ENCODE measurements at regions not wholly inside any gene's neighbourhood (a gene's known extent, or its start where the extent isn't known, plus 50 kb on each side); places are given as distances from the start of the nearest gene placed in this dataset.

- DNase-seq, result no peak
These were observed 216.0 kb downstream of the RAD51AP2 start for GRCh38 chr2:17302281-17302680.

DNA sequence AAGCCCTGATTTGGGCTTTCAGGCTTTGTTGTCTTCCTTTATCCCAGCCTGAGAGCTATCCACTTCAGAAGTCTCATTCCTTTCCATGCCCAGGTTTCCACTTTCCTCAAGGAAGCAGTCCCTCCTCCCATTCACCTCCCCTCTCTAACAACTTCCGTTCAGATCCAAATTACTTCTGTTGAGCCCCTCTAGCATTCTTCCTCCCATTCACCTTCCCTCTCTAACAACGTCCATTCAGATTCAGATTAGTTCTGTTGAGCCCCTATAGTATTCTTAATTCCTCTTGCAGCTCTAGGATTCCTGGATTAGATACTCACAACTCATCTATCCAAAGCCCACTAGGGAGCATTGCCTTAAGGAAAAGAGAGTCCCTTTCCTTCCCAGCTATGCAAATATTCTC is 216.8 kb downstream of the RAD51AP2 start:
- no peak for DNase-seq

- no peak for DNase-seq
These were observed 218.2 kb downstream of the RAD51AP2 start for GRCh38 chr2:17299891-17300540.

- no peak for DNase-seq
These were observed 219.8 kb downstream of the RAD51AP2 start for GRCh38 chr2:17298453-17298852.

DNA sequence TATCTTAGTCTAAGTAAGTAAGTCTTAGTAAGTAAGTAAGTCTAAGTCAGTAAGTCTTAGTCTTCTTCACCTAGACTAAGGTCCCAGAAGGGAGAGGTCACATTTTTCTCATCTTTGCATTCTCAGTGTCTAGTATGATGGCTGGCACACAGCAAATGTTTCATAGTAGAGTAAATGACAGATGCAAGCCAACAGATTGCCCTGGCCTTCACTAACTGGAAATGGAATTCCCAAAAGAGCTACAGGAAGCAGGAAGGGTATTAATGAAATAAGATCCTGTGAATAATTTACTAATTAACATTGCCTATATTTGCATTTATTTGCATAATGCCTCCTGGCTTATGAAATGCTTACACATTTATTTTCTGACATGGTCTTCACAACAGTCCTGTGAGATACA is 221.6 kb downstream of the RAD51AP2 start:
- no peak for DNase-seq

- DNase-seq, result no peak
These were observed 228.6 kb downstream of the RAD51AP2 start for GRCh38 chr2:17289669-17290068.

DNA sequence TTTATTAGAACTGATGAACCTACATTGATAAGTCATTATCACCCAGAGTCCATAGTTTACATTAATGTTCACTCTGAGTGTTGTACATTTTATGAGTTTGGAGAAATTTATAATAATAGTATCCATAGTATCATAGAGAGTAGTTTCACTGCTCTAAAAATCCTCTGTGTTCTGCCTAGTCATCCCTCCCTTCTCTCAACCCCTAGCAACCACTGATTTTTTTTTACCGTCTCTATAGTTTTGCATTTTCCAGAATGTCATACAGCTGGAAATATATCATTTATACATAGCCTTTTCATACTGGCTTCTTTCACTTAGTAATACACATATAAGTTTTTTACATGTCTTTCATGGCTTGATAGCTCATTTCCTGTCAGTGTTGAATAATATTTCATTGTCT is 231.1 kb downstream of the RAD51AP2 start:
- no peak for DNase-seq

GRCh38 chr2:17282826-17283225 is 235.4 kb downstream of the RAD51AP2 start:
- no peak for DNase-seq

DNA sequence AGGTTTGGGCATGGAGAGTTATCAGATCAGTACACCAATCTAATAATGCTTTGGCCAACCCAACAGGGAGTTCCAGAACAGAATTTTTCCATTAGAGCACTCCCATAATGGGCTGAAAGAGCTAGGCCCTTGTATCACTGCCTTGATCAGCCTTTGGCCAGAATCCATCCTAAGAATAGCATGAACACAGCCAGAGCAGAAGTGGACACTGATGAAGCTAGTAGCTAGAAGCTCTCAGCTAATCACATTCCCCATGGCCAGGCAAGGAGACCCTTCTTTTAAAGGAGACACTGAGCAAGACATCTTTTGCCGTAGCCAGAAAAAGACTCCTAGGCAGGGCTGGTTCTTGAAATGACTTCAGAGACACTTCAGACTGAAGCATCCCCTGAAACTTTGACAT is 236.0 kb downstream of the RAD51AP2 start:
- no peak for DNase-seq

DNA sequence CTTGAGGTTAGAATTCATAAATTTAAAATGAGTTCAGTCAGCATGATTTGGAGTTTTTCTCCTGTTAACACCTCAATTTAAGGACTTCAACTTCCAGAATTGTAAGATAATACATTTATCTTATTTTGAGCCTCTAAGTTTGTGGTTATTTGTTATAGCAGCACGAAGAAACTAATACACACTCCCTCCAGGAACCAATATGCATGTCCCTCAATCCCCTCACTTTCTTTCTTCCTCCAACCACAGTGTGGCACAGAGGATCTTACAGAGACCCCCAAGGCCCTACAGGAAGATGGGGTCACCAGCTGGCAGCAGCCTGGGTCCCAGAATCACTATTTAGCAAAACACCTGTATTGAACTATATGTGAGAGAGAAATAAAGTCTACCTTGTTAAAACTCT is 242.0 kb downstream of the RAD51AP2 start:
- no peak for DNase-seq

- no peak for DNase-seq
These were observed 245.4 kb downstream of the RAD51AP2 start for GRCh38 chr2:17272652-17273525.

- DNase-seq, result no peak
These were observed 246.1 kb downstream of the RAD51AP2 start for GRCh38 chr2:17272170-17272569.

GRCh38 chr2:17271416-17271815 is 246.8 kb downstream of the RAD51AP2 start:
- no peak for DNase-seq

DNA sequence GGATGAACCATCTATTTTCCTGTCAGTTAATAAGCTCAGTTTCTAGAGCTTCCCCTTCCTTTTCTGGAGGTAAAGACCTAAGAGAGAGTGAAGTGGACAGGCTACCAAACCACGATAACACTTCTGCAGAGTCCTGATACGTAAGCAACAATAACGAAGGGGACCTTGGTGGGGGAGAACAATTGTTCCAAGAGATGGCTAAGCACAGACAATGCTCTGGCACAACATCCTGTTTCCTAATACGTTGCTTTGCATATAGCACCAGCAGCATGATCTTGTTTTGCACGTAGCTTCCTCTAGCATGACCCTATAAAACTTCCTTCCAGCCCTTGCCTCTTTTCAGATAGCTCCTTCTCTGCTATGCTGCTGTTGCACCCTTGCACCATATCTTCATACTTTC is 247.3 kb downstream of the RAD51AP2 start:
- DNase-seq, result no peak

- no peak for DNase-seq
These were observed 254.7 kb downstream of the RAD51AP2 start for GRCh38 chr2:17263570-17263968.

DNA sequence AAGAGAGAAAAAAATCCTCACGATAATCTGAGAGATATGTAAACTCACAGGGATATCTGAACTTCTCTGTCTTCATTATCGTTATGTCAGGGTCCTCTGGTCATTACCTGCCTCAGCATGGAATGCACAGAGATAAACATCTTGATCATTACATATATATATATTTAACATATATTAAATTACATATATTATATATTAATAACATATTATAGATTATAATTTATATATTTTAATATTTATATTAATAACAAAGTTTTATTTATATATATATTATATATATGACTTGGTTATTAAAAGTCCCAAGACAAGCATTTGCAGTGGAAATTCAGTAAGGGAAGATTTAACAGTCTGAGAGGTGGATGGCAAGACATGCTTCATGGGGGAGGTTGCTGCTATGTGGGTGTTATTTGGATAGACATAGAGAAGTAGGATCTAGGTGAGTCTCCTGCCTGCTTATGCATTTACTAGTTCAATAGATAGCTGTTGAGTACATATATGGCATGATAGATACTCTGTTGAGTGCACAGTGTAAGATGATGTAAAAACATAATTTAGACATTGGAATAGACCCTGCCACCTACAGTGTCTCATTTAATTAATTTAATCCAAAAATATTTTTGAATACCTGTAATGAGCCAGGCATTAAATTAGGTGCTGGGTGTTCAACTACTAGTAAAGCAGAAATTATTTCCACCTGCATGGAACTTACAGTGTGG is 255.2 kb downstream of the RAD51AP2 start:
- no peak for DNase-seq

- DNase-seq, result no peak
These were observed 258.6 kb downstream of the RAD51AP2 start for GRCh38 chr2:17259613-17260012.

DNA sequence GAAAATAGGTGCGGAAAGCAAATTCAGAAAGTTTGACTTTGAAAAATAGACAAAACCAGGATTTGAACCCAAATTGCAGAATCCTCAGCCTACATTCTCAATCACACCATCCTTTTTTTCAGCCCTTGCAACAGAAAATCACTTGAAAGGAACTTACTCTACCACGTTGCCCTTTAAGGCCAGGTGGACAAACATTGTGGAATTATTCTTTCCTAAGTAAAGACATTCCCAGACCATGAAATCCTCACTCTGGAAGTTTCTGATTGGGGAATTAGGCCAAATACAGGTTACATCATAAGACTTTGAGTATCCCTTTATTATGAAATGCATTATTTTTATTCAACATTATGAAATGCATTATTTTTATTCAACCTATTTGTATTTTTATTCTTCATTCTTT is 259.4 kb downstream of the RAD51AP2 start:
- DNase-seq, result no peak

DNA sequence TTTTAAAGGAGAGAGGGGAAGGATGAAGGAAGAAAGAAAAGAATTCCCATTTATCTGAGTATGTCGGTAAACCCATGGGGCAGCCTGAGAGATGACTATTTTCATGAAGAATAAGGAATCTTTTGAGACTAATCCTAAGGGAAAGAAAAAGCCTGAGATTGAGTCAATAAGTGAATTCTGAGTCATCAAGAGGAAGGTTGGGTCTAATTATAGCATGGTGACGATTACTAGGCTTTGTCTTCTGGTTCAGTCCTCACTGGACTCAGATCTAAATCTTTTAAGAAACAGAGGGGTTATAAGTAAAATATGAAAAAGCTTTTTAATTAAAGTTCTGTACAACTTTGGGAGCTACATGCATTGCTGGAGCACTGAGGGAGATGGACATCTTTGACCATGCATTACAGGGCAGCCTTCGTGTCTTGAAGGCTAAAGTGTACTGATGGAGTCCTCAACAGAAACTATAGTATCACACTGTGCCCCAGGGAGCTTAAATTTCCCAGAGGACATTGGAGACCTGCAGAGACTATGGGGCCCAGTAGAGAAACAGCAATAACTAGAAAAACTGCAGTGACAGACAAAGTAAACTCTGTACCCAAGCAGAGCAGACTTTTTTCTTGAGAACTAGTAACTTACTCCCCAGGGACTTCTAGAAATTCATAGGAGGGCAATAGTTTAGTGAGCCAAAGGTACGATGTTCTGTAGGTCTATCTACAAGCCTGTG is 260.9 kb downstream of the RAD51AP2 start:
- DNase-seq, result no peak

GRCh38 chr2:17255071-17255470 is 263.2 kb downstream of the RAD51AP2 start:
- no peak for DNase-seq

GRCh38 chr2:17254421-17254820 is 263.8 kb downstream of the RAD51AP2 start:
- no peak for DNase-seq

DNA sequence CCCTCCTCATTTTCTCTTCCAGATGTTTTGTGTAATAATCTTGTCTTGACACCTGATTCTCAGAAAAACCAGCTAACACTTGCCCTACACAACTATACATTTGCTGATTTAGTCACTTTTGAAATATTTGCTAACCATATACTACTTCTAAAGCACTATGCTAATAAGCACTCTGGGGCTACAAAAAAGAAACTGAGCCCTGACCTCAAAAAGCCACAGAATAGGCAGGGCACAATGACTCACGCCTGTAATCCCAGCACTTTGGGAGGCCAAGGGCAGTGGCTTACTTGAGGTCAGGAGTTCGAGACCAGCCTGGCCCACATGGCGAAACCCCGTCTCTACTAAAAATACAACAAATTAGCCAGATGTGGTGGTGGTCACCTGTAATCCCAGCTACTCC is 266.0 kb downstream of the RAD51AP2 start:
- no peak for DNase-seq

DNA sequence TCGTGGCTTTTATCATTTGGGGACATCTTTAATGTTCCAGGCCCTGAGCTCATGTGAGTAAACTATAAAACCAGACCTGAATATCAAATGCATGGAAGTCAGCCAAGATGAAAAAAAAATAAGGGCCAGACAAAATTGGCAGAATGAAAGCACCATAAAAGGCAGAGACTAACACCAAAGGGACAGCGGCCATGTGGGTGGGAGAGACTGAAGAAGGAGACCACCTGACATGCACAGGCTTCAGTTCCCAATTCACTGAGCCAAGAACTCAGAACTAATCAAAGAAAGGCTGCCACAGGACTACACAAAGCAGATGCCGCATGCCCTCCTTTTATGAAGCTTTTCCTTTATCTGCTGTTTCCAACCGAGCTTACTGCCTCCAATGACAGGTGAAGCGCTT is 267.1 kb downstream of the RAD51AP2 start:
- no peak for DNase-seq

Measured in stimulated activated CD8-positive, alpha-beta memory T cell treated with anti-CD3 and anti-CD28 coated beads, Interleukin-4, amount 100 ng/mL, for 48 hours (primary cell).